GM19043 (cell line): ENCODE measurements at regions not wholly inside any gene's neighbourhood (a gene's known extent, or its start where the extent isn't known, plus 50 kb on each side); places are given as distances from the start of the nearest gene placed in this dataset.
"Not testable (repeated sequence)": the region's sequence is repeated elsewhere in the genome, so short reads cannot be mapped to it uniquely, and the experiment has no call there.

Experiments
- ATAC-seq: cut with Tn5 transposase; IDR thresholded peaks from one replicate; pipeline ENCODE4 v1.9.1; 2021; ENCODE audit warnings: low read depth; ENCODE audit not compliant: unreplicated experiment

- no peak for ATAC-seq
Measured at GRCh38 chr4:171378323-171378722, 434.9 kb upstream of the GALNTL6 start.

- ATAC-seq: no peak
Measured at GRCh38 chr4:171376724-171377123, 436.5 kb upstream of the GALNTL6 start.

- ATAC-seq: no peak
Measured at GRCh38 chr4:171353535-171353934, 459.7 kb upstream of the GALNTL6 start.

GRCh38 chr4:171348090-171348489 is 465.1 kb upstream of the GALNTL6 start:
- ATAC-seq: no peak

DNA sequence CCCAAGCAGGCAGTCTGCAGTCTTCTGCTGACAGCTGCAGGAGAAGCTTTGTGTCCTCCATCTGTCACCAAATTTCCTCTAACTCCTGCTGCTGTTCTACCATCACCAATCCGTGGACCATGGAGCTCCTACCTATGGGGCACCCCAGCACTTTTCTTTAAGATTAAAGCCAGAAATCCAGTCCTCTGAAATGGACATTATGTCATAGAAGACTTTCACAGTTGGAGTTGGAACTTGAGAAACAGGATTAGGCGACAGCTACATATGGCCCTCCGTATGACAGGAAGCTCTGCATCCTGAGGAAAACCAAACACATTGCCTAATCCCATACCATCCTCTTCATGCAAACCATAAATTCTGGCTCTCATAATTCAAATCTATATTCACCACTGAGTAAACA is 470.6 kb upstream of the GALNTL6 start:
- no peak for ATAC-seq

DNA sequence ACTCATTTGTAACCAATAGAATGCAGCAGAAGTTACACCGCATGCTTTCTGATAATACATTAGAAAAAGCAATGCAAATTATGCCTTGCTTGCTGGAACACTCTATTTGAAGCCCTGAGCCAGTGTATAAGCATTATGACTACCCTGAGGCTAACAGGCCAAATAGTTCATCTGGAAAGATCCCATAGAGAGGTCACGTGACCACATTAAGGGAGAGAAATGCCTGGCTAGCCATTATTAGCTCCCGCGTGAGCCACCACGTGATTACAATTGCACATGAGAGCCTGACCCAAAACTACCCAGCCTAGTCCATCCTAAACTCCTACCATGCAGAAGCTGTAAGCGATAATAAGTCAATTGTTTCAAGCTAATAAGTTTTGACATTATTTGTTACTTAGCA is 472.9 kb upstream of the GALNTL6 start:
- no peak for ATAC-seq

DNA sequence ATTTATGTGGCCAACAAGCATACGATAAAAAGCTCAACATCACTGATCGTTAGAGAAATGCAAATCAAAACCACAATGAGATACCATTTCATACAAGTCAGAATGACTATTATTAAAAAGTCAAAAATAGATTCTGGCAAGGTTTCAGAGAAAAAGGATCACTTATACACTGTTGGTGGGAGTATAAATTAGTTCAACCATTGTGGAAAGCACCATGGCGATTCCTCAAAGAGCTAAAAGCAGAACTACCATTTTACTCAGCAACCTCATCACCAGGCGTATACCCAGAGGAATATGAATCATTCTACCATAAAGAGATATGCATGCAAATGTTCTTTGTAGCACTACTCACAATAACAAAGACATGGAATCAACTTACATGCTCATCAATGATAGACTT is 478.7 kb upstream of the GALNTL6 start:
- ATAC-seq: no peak

GRCh38 chr4:171308661-171309060 is 504.5 kb upstream of the GALNTL6 start:
- no peak for ATAC-seq

GRCh38 chr4:171298048-171298718 is 515.0 kb upstream of the GALNTL6 start:
- not testable (repeated sequence) for ATAC-seq

DNA sequence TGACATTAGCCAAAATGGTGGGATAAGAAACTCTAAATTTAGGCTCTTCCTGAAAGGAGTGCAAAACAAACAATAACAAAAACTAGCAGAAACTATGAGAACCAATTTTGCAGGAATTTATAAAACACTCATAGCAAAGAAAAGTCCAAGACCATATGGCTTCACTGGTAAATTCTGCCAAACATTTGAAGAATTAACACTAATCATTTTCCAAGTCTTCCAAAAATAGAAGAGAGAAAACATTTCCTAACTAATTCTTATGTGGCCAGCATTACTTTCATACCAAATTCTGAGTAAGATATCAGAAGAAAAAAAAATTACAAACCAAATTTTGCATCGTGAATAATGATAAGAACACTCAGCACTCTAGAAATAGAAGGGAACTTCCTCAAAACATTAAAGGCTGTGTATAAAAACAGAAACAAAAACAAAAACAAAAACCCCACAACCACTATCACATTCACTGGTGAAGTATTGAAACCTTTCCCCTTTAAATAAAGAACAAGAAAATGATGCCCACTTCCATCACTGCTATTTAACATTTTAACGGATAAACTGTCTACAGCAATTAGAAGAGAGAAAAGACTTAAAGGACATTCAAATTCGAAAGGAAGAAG is 524.3 kb upstream of the GALNTL6 start:
- ATAC-seq: no peak

DNA sequence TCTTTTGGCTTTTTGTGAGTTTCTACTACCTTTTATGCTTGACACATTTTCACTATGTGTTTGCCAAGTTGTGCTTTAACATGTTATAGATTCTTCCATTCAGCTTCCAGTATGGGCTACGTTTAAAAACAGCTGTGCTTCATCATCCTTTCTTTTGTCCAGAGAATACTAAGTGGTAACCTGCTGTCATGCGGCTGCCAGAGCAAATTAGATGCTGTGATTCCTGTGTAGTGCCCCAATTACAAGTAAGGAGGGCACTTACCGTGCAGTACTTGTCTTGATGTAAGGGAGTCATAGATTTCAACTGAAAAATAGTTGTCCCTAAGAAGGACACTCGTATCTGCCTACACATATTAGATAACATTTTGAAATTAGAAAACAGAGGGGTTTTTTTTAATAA is 531.8 kb upstream of the GALNTL6 start:
- no peak for ATAC-seq

GRCh38 chr4:171279131-171279530 is 534.1 kb upstream of the GALNTL6 start:
- ATAC-seq: no peak

- no peak for ATAC-seq
Measured at GRCh38 chr4:171266671-171267070, 546.5 kb upstream of the GALNTL6 start.

GRCh38 chr4:171265190-171265818 is 547.9 kb upstream of the GALNTL6 start:
- no peak for ATAC-seq

DNA sequence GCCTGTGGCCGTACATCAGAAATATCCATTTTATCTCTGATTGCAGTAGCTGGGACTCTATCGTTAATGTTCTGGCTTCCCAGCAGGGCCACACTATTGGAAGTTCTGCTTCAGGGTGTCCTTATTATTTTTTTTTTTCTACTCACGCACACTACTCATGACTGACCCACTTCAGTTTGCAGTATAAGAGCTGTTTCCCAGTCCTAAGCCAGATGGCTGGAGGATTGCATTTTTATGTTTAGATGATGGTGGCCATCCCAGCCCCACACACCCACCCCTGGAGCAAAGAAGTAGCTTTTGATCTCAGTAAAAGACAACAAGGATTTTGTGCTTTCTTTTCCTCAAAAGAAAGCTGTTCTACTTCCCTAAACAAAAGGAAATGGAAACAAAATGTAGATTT is 557.0 kb upstream of the GALNTL6 start:
- ATAC-seq: no peak

- ATAC-seq: no peak
Measured at GRCh38 chr4:171246948-171247347, 566.3 kb upstream of the GALNTL6 start.

- ATAC-seq: no peak
Measured at GRCh38 chr4:171242831-171243230, 570.4 kb upstream of the GALNTL6 start.

GRCh38 chr4:171239196-171239595 is 574.0 kb upstream of the GALNTL6 start:
- ATAC-seq: no peak

DNA sequence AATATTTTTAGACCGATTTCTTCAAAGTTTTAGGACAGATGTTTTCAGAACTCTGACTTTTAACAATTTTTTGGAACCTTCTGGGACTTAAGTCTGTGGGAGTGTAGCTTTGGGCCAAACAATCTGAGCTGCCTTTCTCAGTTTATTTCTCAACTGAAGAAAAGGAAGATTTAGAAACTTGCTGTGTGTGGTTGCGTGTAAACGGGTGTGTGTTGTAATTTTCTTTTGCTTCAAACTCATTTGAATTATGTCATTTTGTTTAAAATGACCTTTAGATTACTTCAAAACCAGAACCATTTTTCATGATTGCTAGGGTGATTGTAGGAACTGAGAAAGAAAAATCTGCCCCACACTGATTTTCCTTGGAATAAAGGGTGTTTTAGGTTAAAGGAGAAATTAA is 577.7 kb upstream of the GALNTL6 start:
- no peak for ATAC-seq

DNA sequence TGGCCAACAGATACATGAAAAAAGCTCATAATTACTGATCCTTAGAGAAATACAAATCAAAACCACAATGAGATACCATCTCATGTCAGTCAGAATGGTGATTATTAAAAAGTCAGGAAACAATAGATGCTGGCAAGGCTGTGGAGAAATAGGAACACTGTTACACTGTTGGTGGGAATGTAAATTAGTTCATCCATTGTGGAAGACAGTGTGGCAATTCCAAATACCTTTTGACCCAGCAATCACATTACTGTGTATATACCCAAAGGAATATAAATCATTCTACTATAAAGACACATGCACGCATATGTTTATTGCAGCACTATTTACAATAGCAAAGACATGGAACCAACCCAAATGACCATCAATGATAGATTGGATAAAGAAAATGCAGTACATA is 583.9 kb upstream of the GALNTL6 start:
- ATAC-seq: not testable (repeated sequence)

- no peak for ATAC-seq
Measured at GRCh38 chr4:171221181-171221580, 592.0 kb upstream of the GALNTL6 start.

- ATAC-seq: no peak
Measured at GRCh38 chr4:171203425-171203824, 609.8 kb upstream of the GALNTL6 start.
